ENCODE measurements at regions not wholly inside any gene's neighbourhood (a gene's known extent, or its start where the extent isn't known, plus 50 kb on each side); places are given as distances from the start of the nearest gene placed in this dataset.

DNA sequence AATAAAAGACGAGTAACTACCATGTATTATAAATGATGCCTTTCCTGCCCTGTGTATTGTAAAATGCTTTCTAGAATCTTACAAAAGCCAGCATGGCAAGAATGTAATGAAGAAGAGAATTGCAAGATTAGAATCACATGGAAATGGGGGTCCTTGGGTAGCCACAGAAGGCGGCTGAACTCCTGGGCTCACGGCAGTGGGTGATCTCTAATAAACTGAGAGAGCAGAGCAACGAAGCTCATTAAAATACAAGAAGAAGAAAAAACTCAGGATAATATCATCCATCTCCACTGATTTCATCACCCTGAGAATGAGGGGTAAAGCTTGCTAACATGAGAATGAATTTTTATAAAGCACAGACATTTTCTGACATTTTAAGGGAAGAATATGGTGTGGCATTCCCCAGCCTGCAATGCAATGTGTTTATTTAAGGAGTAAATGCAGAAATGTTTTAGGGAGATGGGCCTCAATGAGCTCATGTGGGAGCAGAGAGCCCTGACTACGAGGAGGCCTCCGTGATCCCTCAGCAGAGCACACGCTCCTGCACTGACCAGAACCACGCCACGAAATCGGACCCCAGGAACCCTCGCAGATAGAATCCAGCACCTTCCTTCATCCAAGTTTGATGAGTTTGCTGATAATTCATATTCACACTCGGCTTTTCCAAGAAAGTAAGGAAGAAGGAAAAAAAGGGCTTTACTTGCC lies 92.7 kb upstream of the PFKP start:
- TF ChIP-seq, protein P1, sequence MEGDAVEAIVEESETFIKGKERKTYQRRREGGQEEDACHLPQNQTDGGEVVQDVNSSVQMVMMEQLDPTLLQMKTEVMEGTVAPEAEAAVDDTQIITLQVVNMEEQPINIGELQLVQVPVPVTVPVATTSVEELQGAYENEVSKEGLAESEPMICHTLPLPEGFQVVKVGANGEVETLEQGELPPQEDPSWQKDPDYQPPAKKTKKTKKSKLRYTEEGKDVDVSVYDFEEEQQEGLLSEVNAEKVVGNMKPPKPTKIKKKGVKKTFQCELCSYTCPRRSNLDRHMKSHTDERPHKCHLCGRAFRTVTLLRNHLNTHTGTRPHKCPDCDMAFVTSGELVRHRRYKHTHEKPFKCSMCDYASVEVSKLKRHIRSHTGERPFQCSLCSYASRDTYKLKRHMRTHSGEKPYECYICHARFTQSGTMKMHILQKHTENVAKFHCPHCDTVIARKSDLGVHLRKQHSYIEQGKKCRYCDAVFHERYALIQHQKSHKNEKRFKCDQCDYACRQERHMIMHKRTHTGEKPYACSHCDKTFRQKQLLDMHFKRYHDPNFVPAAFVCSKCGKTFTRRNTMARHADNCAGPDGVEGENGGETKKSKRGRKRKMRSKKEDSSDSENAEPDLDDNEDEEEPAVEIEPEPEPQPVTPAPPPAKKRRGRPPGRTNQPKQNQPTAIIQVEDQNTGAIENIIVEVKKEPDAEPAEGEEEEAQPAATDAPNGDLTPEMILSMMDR (IDR thresholded peaks at IDR 0.05): no peak
- no peak for TF ChIP-seq EZH2 (IDR thresholded peaks at IDR 0.05; ENCODE audit: borderline replicate concordance, insufficient read depth, low read depth, low read length, poor library complexity, severe bottlenecking)

All from B cell (primary cell).